ENCODE measurements at regions not wholly inside any gene's neighbourhood (a gene's known extent, or its start where the extent isn't known, plus 50 kb on each side); places are given as distances from the start of the nearest gene placed in this dataset.

DNA sequence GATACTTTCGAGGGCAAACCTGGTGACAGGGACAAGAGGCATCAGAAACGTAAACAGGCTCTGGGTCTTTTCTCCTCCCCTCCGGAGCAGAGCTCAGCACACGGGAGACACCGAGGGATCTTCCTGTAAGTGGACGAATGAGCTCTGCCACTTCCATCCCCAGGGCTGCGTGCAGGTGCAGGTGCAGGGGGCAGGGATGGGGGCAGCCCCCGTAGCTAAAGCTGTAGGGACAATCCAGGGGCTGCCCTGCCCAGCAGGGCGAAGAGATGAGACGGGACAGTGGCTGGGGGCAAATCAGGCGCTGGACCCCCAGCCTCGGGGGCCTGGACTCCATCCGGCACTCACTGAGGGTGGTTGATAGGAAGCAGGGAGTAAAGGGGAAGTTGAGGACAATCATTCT lies 505.4 kb downstream of the BRD1 start:
- in situ Hi-C loops (cut with MboI; ENCODE audit: low sequenced_read_pairs): no loop called here

GRCh38 chr22:49321477-49322055 lies 506.1 kb downstream of the BRD1 start:
- in situ Hi-C loops (cut with MboI; ENCODE audit: low sequenced_read_pairs): no loop called here

DNA sequence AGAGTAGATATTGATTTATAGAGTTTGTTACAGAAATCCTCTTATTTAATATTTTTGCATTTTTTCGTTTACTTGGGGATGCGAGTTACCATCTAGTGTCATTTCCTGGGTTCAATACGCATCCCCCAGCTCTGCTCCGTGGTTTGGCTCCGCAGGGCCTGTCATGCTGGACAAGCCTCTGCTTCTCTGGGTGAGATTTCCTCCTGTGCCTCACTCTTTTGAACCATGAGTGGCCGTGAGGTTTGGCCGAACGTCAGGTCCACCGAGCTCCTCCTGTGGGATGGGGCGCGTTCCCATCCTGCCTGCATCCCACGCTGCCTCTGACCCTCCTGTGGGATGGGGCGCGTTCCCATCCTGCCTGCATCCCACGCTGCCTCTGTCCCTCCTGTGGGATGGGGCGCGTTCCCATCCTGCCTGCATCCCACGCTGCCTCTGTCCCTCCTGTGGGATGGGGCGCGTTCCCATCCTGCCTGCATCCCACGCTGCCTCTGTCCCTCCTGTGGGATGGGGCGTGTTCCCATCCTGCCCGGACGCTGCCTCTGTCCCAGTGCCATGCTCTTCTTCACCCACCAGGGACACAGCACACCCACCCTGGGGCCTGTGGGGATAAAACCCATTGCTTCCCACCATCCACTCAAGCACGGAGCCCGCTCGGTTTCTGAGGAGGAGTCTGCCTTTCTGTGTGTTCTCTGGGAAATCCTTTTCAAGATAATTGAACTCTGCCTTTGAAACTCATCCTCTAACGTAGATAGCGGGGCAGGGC lies 506.8 kb downstream of the BRD1 start:
- in situ Hi-C loops (cut with MboI; ENCODE audit: low sequenced_read_pairs): no loop called here

DNA sequence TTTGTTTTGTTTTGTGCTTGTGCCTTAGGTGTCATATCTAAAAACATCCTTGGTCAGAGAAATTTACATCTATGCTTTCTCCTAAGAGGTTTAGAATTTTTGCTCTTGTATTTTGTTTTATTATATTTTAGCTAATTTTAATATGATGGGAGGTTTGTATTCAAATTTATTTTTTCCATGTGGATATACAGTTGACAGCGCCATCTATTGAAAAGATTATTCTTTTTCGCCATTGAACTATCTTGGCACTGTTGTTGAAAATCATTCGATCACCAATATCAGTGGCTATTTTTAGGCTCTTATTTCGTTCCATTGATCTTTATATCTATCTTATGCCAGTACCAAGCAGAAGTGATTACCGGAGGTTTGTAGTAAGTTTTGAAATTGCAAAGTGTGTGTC lies 510.3 kb downstream of the BRD1 start:
- in situ Hi-C loops (cut with MboI; ENCODE audit: low sequenced_read_pairs): no loop called here

- in situ Hi-C loops (cut with MboI; ENCODE audit: low sequenced_read_pairs): no loop called here
These were observed 515.1 kb downstream of the BRD1 start for GRCh38 chr22:49312601-49313000.

- in situ Hi-C loops (cut with MboI; ENCODE audit: low sequenced_read_pairs): no loop called here
These were observed 517.3 kb downstream of the BRD1 start for GRCh38 chr22:49310354-49310753.

- in situ Hi-C loops (cut with MboI; ENCODE audit: low sequenced_read_pairs): no loop called here
These were observed 519.4 kb downstream of the BRD1 start for GRCh38 chr22:49308300-49308699.

DNA sequence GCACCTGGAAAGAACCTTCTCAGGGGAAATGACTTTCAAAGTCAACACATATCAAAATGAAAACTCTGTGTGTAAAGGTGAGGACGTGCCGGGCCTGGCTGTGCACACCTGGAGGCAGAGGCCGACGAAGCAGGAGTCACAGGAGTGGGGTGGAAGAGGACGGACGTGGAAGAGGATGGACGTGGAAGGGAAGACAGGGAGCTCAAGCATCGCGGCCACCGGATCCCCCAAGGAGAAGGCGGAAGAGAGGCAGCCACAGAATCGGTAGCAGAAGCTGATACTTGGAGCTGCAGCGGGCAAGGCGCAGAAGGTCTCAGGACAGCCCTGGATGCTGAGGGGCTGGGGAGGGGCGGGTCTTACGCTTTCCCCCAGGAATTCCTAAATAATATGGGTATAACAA lies 519.8 kb downstream of the BRD1 start:
- in situ Hi-C loops (cut with MboI; ENCODE audit: low sequenced_read_pairs): no loop called here

DNA sequence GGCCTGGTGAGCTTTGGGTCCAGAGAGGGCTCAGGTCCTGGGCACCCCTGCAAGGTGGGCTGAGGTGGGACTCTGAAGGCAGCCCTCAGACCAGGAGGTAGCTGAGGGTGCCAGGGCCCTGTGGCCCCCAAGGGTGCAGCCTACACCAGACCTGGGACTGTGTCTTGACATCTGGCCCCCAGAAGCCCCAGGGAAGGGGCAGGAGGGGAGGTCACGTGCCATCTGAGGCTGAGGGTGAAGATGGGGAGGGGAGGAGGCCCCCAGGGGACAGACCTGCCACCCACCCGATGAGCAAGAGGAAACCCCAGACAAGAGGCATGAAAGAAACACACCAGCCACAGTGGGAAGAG lies 520.2 kb downstream of the BRD1 start:
- in situ Hi-C loops (cut with MboI; ENCODE audit: low sequenced_read_pairs): no loop called here

DNA sequence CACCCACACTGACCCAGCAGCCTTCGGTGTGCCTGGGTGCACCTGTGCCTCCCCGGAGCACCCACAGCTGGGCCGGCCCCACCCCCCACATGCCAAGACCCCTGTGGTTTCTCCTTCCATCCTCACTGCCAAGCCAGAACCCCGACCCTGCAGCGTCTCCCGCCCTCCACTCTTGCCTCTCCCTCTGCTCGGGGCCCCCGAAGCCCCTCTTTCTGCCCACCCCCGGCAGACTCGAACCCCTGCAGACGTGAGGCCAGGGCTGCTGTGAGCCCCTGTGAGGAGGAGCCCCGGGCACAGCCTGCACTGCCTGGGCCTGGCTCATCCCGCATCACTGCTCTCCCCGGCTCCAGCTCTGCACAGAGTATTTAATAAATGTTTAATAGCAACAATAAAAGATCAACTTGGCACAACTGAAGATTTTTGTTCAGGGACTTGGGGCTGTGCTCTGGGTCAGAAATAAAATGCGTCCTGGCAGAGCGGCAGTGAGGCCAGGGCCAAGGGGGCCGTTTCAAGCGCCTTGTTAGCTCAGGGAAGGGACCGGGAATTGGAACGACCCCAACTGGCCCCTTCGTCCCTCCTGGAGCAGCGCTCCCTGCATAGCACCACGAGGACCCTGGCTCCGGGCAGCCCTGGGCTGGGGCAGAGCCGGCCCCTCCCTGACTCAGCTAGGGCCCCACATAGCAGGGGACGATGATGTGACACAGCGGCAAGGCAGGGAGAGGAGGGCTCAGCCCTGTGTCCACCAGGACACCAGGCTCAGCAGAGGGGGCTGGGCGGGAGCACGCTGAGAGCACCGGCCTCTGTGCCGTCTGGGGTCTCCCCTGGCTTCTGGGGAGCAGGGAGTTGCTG lies 520.8 kb downstream of the BRD1 start:
- in situ Hi-C loops (cut with MboI; ENCODE audit: low sequenced_read_pairs): no loop called here

DNA sequence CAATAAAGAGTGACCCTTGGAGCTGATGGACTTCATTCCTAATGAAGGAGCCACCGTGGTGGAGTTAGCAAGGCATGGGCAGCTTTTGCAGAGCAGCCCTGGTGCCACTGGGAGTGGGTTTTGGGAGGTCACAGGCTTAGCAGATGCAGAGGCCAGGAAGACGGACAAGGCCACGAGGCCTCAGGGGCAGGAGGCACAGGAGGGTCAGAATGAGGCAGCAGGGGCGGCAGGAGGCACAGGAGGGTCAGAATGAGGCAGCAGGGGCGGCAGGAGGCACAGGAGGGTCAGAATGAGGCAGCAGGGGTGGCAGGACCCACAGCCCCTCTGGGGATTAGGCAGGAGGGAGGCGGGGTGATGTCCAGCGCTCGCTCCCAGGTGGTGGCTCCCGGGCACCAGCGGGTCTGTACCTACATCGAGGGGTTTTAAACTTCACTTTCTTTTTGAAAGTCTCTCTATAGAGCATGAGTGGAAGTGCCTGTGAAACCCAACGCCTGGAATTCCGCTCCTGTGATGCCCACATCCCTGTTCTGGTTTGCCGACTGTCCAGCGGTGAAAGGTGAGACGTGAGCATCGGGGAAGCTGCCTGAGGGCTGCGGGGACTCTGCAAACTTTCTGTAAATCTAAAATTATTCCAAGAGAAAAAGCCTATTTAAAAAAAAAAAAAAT lies 521.6 kb downstream of the BRD1 start:
- in situ Hi-C loops (cut with MboI; ENCODE audit: low sequenced_read_pairs): no loop called here

DNA sequence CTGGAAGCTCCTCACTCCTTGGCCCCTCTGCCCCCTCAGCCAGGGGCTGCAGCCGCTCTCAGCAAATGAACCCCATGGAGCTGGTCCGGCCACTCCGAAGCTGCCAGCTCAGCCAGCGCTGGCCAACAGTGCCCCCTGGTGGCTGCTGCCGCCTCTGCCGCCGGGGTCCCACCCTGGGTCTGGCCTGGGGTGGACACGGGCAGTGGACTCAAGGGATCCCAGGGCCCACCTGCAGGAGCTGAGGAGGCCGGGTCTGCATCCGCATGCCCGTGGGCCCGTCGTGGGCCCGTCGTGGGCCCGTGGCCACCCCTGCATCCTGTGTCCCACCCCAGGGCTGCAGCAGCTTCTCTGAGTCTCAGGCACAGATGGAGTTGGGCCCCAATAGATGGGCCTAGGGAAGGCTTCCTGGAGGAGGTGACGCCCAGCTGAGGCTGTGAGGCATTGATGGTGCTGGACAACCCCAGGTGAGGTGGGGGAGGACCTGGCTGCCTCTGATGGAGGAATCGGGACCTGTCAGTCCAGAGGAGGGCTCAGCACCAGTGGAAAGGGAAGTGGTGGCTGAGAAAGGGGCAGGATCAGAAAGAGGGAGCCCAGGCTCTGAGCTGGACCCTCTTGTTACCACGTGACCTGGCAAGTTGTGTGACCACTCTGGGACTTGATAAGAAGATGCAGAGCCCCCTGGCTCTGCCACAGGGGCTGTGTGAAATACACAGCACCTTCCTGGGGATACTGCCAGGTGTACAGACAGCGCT lies 522.3 kb downstream of the BRD1 start:
- in situ Hi-C loops (cut with MboI; ENCODE audit: low sequenced_read_pairs): no loop called here

DNA sequence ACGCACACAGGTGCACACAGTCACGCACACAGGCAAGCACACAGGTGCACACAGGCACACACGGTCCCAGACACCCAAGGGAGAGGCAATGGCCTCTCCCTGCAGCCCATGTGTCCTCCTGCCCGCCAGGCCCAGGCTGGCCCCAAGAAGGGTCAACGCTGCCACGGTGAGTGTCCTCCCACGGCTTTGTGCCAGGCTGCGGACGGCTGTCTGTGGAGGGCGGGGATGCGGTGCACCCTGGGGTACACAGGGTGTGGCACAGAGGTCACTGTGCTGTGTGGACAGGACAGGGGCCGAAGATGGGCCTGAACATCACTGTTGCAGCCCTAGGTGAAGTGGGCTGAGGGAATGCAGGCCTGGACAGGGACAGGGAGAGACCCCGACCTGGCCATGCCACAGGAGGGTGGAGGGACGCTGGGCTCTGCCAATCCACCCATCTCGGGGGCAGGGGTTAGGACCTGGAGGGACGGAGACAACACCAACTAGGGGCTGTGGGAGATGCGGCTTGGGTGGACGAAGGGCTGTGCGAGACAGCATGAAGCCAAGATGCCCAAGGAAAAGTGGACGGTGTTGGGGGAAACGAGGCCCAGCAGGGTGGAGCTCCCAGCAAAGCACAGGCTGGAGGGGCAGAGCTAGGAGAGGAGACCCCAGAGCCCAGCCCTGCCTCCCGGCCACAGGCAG lies 523.8 kb downstream of the BRD1 start:
- in situ Hi-C loops (cut with MboI; ENCODE audit: low sequenced_read_pairs): no loop called here

GRCh38 chr22:49303061-49303735 lies 524.5 kb downstream of the BRD1 start:
- in situ Hi-C loops (cut with MboI; ENCODE audit: low sequenced_read_pairs): no loop called here

GRCh38 chr22:49302530-49302929 lies 525.1 kb downstream of the BRD1 start:
- in situ Hi-C loops (cut with MboI; ENCODE audit: low sequenced_read_pairs): no loop called here

GRCh38 chr22:49302150-49302460 lies 525.6 kb downstream of the BRD1 start:
- in situ Hi-C loops (cut with MboI; ENCODE audit: low sequenced_read_pairs): no loop called here

DNA sequence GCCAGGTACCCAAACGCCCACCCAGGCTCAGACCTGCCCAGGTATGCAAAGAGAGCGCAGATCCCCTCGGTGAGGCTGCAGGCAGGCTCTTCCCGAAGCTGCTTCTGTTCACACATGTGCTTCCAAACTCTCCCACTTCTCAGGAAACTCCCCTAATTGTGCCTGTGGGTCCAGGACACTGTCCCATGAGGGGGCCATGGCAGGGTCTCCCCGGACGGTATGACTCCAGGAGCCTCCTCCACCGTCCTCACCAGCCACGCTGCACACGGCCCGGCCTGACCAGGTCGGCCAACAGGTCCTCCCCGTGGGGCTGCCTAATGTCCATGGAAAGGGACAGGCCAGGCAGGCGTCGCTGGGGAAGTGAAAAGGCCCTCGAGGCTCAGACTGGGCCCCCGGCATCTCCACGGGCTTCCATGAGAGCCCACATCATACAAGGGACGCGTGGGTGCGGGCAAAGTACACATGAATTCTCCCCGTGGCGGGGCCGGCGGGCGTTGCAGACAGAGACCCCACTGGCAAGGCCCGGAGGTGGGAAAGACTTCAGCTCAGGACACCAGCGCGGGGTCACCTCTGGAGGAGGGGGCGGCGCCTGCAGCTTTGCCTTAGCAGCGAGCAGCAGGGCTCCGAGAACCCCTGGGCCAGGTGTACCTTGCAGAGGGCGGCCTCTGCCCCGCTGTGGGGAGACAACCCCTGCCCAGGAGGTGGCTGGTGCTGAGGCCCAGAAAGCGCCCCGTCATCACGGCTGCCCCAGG lies 526.1 kb downstream of the BRD1 start:
- in situ Hi-C loops (cut with MboI; ENCODE audit: low sequenced_read_pairs): no loop called here

- in situ Hi-C loops (cut with MboI; ENCODE audit: low sequenced_read_pairs): no loop called here
These were observed 526.7 kb downstream of the BRD1 start for GRCh38 chr22:49300951-49301397.

DNA sequence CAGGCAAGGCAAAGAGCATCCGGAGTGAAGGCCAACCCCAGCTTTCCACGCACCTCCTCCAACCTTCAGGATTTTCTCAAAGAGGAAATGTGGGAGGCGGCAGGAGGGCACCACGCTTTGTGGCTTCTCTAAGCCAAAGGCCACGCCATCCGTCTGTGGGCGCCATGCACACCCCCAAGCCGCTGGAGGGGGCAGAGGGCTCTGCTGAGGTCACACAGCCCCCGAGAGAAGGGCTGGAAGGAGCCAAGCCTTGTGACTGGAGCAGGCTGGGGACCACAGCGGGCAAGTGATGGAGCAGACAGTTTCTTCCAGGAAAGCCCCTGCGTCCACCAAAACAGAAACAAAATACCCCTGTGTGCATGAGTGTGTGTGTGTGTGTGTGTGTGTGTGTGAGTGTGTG lies 527.4 kb downstream of the BRD1 start:
- in situ Hi-C loops (cut with MboI; ENCODE audit: low sequenced_read_pairs): no loop called here
